Esophagus squamous epithelium (tissue), 5 donors: ENCODE measurements at regions not wholly inside any gene's neighbourhood (a gene's known extent, or its start where the extent isn't known, plus 50 kb on each side); places are given as distances from the start of the nearest gene placed in this dataset.

Experiments
- DNase-seq: peaks from one replicate; lab custom pipeline; 2025; lab: John Stamatoyannopoulos, UW
- H3K27ac ChIP-seq, 4 donors: fragments of 200-600 bp; sonication (generic); one replicate each; pipeline ENCODE4 v1.5.1; 2016 to 2019; ENCODE audit warnings: mild to moderate bottlenecking in 1 of 4
- H3K27me3 ChIP-seq, 4 donors: fragments of 200-600 bp; sonication (generic); 1 replicate in 3 of 4; 2 replicates in 1 of 4; pipeline versions ENCODE4 v1.5.1 to v1.6.0; 2017 to 2021; ENCODE audit warnings: antibody characterized with exemption in 1 of 4
- H3K36me3 ChIP-seq, 3 donors: fragments of 200-600 bp; sonication (generic); one replicate each; pipeline ENCODE4 v1.5.1; 2016 to 2019
- H3K4me1 ChIP-seq, 3 donors: fragments of 200-600 bp; sonication (generic); one replicate each; pipeline ENCODE4 v1.5.1; 2017 to 2019
- H3K4me3 ChIP-seq, 4 donors: fragments of 200-600 bp; sonication (generic); 1 replicate in 3 of 4; 2 replicates in 1 of 4; pipeline ENCODE4 v1.5.1; 2016 to 2019; ENCODE audit warnings: mild to moderate bottlenecking in 2 of 4, moderate library complexity in 1 of 4
- H3K9me3 ChIP-seq, 3 donors: fragments of 200-600 bp; sonication (generic); one replicate each; pipeline ENCODE4 v1.5.1; 2016 to 2019
- POLR2A ChIP-seq, 4 donors: fragments of 450-650 bp; IDR thresholded peaks; one replicate each; pipeline ENCODE4 v1.6.1; 2017; ENCODE audit warnings: antibody characterized with exemption in 4 of 4, mild to moderate bottlenecking in 4 of 4, moderate library complexity in 3 of 4
- WGBS, 2 donors: methylation state at CpG; one replicate each; pipeline ENCODE4 v1.1.5; 2018; 5-methylcytosine and 5-hydroxymethylcytosine counted together
- intact Hi-C: fragments of 100-400 bp; cut with DNase I; formaldehyde crosslinking; loops from one replicate; pipeline ENCODE4 v1.15.0; 2022
- TF ChIP-seq, protein P1 (sequence below), 6 experiments: fragments of 450-650 bp in 4 of 6; fragments of 200-600 bp in 2 of 6; sonication (generic) in 2 of 6; IDR thresholded peaks; one replicate each; pipeline ENCODE4 v1.5.1; 2016 to 2019; ENCODE audit warnings: antibody characterized with exemption in 6 of 6, mild to moderate bottlenecking in 4 of 6, moderate library complexity in 4 of 6
- donor health status: DM: yes; HTN: yes; CAD: no.

DNA sequence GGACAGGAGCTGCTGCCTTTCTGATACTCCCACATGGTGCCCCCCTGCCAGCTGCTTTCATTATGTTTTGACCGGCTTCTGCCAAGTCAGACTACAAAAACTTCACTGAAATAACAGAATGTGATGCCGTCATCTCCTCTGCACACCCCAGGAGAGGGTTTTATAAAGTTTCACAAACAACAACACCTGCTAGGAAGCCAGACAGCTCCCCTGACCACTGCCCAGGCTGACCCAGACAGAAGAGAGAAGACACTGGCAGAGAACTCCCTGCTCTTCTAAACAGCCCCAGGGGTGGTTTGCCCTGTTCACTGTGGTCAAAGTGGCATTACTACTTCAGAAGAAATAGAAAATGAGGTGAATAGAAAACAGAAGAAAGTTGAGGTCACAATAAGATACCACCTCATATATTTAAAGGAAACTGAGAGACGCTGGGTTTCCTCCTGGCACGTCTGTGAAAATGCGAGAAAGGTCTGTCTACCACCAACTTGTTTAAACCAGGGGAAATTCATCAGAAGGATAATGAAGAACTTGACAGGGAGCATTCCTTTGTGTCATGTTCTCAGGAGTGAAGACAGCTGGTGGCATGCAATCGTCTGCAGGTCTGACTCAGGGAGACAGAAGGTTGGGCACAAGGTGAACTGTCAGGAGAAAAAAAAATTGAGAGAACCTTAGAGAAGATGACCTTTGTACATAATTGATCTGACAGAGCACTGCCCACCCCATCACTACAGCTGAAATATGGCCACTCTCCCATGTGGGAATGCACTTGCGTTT lies 119.0 kb upstream of the NFIA start:
- no peaks in the 10 kb centered on the region for H3K36me3 ChIP-seq
- H3K27ac ChIP-seq = no peak overlapping the region
- no peaks in the 10 kb centered on the region for H3K27me3 ChIP-seq
- no peak for DNase-seq
- WGBS, 2 donors = 68 to 82% methylated on average over 6 to 7 of the region's 7 CpGs
- H3K4me3 ChIP-seq = no peak overlapping the region
- H3K9me3 ChIP-seq = peaks cover 0 to 22% (median 14%) of the 10 kb centered on the region in 3 donors
- intact Hi-C loops = no loop called here
- TF ChIP-seq POLR2A (IDR thresholded peaks at IDR 0.05) = no peak
- TF ChIP-seq, protein P1, sequence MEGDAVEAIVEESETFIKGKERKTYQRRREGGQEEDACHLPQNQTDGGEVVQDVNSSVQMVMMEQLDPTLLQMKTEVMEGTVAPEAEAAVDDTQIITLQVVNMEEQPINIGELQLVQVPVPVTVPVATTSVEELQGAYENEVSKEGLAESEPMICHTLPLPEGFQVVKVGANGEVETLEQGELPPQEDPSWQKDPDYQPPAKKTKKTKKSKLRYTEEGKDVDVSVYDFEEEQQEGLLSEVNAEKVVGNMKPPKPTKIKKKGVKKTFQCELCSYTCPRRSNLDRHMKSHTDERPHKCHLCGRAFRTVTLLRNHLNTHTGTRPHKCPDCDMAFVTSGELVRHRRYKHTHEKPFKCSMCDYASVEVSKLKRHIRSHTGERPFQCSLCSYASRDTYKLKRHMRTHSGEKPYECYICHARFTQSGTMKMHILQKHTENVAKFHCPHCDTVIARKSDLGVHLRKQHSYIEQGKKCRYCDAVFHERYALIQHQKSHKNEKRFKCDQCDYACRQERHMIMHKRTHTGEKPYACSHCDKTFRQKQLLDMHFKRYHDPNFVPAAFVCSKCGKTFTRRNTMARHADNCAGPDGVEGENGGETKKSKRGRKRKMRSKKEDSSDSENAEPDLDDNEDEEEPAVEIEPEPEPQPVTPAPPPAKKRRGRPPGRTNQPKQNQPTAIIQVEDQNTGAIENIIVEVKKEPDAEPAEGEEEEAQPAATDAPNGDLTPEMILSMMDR (IDR thresholded peaks at IDR 0.05) = no peak
- H3K4me1 ChIP-seq = no peaks in the 10 kb centered on the region

DNA sequence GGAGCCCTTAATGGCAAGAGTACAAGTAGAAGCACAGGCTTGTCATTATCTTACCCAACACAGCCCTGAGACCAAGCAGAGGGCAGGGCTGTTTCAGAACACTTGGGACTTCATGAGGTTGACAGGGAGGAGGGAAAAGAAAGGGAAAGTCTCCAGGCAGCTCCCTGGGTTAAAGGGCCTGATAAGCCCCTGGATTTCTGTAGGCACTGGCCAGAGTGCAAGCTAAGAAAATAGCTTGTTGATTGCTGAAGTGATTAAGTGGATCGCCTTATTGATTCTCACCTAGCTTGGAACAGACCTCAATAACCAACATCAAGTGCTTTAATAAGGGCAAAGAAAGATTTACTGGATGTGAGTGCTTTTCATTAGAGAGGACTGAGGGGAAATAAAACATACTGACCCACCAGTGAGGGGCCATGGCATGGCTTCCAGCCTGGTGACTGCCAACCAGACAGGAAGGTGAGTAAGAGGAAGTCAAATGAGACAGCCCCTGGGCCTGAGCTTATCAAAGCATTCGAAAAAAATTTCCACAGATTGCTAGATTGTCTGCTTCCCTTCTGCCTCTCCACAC lies 121.4 kb upstream of the NFIA start:
- WGBS, 2 donors = 64 to 90% methylated on average over 2 of the region's 2 CpGs
- H3K36me3 ChIP-seq = no peaks in the 10 kb centered on the region
- DNase-seq = no peak
- no peaks in the 10 kb centered on the region for H3K4me1 ChIP-seq
- H3K4me3 ChIP-seq = no peak overlapping the region
- intact Hi-C loops = no loop called here
- TF ChIP-seq POLR2A (IDR thresholded peaks at IDR 0.05) = no peak
- TF ChIP-seq, protein P1 (IDR thresholded peaks at IDR 0.05) = no peak
- peaks cover 0 to 3% (median 0%) of the 10 kb centered on the region in 4 donors for H3K27me3 ChIP-seq
- no peak overlapping the region for H3K27ac ChIP-seq
- H3K9me3 ChIP-seq = peaks cover 0 to 14% (median 12%) of the 10 kb centered on the region in 3 donors

DNA sequence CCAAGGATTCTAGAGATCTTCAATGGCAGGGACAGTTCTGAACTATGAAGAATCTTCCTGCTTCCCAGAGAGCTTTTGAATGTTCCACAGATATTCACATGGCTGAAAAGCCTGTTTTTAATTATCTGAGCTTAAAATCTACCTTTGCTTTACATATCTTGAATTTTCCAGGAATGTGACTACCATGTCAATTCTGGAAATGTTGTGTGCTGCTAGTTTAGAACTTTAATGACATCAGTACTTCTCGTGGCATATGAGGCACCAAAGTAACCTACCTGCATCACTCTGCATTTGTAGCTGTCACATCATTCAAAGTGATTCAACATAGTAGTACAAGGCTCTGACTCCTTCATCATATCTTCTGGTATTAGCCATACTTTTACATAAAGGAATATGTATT lies 122.7 kb upstream of the NFIA start:
- no peak for DNase-seq
- H3K27me3 ChIP-seq = peaks cover 0 to 10% (median 0%) of the 10 kb centered on the region in 4 donors
- H3K4me3 ChIP-seq = no peak overlapping the region
- WGBS, 2 donors = 60 to 88% methylated on average over 1 of the region's 1 CpG
- no peak for TF ChIP-seq POLR2A (IDR thresholded peaks at IDR 0.05)
- TF ChIP-seq, protein P1 (IDR thresholded peaks at IDR 0.05) = no peak
- intact Hi-C loops = no loop called here
- no peaks in the 10 kb centered on the region for H3K36me3 ChIP-seq
- no peaks in the 10 kb centered on the region for H3K4me1 ChIP-seq
- no peak overlapping the region for H3K27ac ChIP-seq
- peaks cover 0 to 3% (median 0%) of the 10 kb centered on the region in 3 donors for H3K9me3 ChIP-seq

DNA sequence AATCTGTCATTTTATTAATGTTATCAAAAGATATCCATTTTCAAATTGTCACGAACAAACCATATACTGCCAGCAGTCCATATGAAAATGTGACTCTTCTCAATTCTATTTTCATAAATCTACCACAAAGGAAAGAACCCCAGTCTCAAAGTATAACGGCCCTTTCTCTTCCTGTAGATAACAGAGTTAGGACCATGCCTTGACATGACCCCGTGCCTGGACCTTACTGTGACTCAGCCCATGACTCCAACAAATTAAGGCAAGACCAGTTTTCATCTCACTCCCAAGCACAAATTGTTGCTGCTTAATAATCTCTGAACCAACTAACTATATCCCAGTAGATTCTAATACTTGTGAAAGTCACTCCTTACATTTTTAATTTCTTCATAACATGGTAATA lies 124.4 kb upstream of the NFIA start:
- intact Hi-C loops = no loop called here
- H3K27ac ChIP-seq = no peak overlapping the region
- peaks cover 0 to 22% (median 0%) of the 10 kb centered on the region in 4 donors for H3K27me3 ChIP-seq
- H3K4me3 ChIP-seq = no peak overlapping the region
- H3K9me3 ChIP-seq = no peaks in the 10 kb centered on the region
- 58 to 61% methylated on average over 3 of the region's 3 CpGs for WGBS, 2 donors
- H3K4me1 ChIP-seq = no peaks in the 10 kb centered on the region
- TF ChIP-seq, protein P1 (IDR thresholded peaks at IDR 0.05) = no peak
- TF ChIP-seq POLR2A (IDR thresholded peaks at IDR 0.05) = no peak
- DNase-seq = no peak
- H3K36me3 ChIP-seq = no peaks in the 10 kb centered on the region

DNA sequence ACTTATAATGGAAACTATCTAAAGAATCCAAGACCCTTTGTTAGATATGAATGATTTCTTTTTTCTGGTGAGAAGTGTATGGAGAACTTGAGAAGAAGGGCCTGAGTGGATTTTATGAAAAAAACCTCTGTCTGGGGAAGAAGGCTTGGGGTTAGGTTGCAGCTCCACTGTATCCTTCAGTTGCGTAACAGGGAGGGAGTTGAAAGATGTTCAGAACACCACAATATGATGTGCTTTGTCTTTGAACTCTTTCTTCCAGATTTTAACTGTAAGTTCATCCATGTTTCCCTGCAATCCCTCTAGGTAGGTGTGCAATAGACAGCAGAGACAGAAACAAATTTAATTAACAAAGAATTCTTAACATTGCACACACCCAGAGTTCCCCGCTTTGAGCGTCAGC lies 125.8 kb upstream of the NFIA start:
- 95 to 96% methylated on average over 3 of the region's 3 CpGs for WGBS, 2 donors
- Histone ChIP-seq H3K27ac (no peak overlapping the region), H3K9me3 (no peaks in the 10 kb centered on the region), H3K36me3 (no peaks in the 10 kb centered on the region), H3K4me1 (no peaks in the 10 kb centered on the region), H3K27me3 (peaks cover 0 to 30% (median 0%) of the 10 kb centered on the region in 4 donors), H3K4me3 (no peak overlapping the region)
- intact Hi-C loops = no loop called here
- no peak for DNase-seq
- TF ChIP-seq, protein P1 (IDR thresholded peaks at IDR 0.05) = no peak
- TF ChIP-seq POLR2A (IDR thresholded peaks at IDR 0.05) = no peak
